HEK293 (cell line): ENCODE measurements at regions not wholly inside any gene's neighbourhood (a gene's known extent, or its start where the extent isn't known, plus 50 kb on each side); places are given as distances from the start of the nearest gene placed in this dataset.

Experiments
- CTCF ChIA-PET: fragments of 350-600 bp; formaldehyde crosslinking; extraction: SDS; loops from one replicate; lab custom pipeline; 2021; ENCODE audit warnings: antibody characterized with exemption; lab: Yijun Ruan, JAX
- POLR2A ChIA-PET: fragments of 300-600 bp; formaldehyde crosslinking; extraction: SDS; loops from one replicate; lab custom pipeline; 2020; ENCODE audit warnings: antibody characterized with exemption, inconsistent platforms; lab: Yijun Ruan, JAX
- H3K27ac ChIP-seq: fragments of 200-500 bp; sonication (Bioruptor generic); 2 replicates; pipeline ENCODE4 v1.5.1; 2014; ENCODE audit warnings: low read depth, low read length, control low read depth, inconsistent platforms; ENCODE audit errors: extremely low read depth
- H3K36me3 ChIP-seq, 2 experiments: fragments of 200-500 bp in 1 of 2; sonication (Bioruptor generic) in 1 of 2; 1 replicate in 1 of 2; 2 replicates in 1 of 2; pipeline ENCODE4 v1.5.1; 2014 to 2017; ENCODE audit warnings: inconsistent platforms in 2 of 2, low read length in 2 of 2; ENCODE audit not compliant: control insufficient read depth in 2 of 2, insufficient read depth in 1 of 2
- H3K4me1 ChIP-seq: fragments of 200-500 bp; sonication (Bioruptor generic); 2 replicates; pipeline ENCODE4 v1.5.1; 2014; ENCODE audit warnings: mild to moderate bottlenecking, low read length, inconsistent platforms; ENCODE audit not compliant: control insufficient read depth, insufficient read depth
- H3K4me3 ChIP-seq: 2 replicates; pipeline ENCODE4 v1.5.1; 2011; ENCODE audit warnings: low read depth, mild to moderate bottlenecking, control low read depth, low read length, moderate library complexity
- H3K9me3 ChIP-seq: fragments of 200-500 bp; sonication (Bioruptor generic); 2 replicates; pipeline ENCODE4 v1.5.1; 2014; ENCODE audit warnings: low read depth, low read length, inconsistent platforms; ENCODE audit not compliant: control insufficient read depth, insufficient read depth
- HOXC10 ChIP-seq: sonication (generic); formaldehyde crosslinking; IDR thresholded peaks from 2 replicates; pipeline ENCODE4 v1.8.1; 2023; ENCODE audit warnings: mild to moderate bottlenecking, missing genetic modification reagents
- KLF9 ChIP-seq: fragments of 450-650 bp; formaldehyde crosslinking; IDR thresholded peaks from 2 replicates; pipeline ENCODE4 v1.5.1; 2016; ENCODE audit warnings: missing biosample characterization, missing genetic modification characterization, low read depth
- TRIM28 ChIP-seq: IDR thresholded peaks from 2 replicates; pipeline ENCODE4 v1.6.1; 2011; ENCODE audit warnings: low read length, control low read depth, borderline replicate concordance
- WT1 ChIP-seq: fragments of 450-650 bp; formaldehyde crosslinking; IDR thresholded peaks from 2 replicates; pipeline ENCODE4 v1.5.1; 2016; ENCODE audit warnings: missing biosample characterization, missing genetic modification characterization
- ZBTB48 ChIP-seq: fragments of 450-650 bp; formaldehyde crosslinking; IDR thresholded peaks from 2 replicates; pipeline ENCODE4 v1.5.1; 2016; ENCODE audit warnings: missing biosample characterization, missing genetic modification characterization
- ZFP3 ChIP-seq: fragments of 450-650 bp; formaldehyde crosslinking; IDR thresholded peaks from 2 replicates; pipeline ENCODE4 v1.5.1; 2016; ENCODE audit warnings: low read depth, missing biosample characterization, missing genetic modification characterization
- ZNF155 ChIP-seq: fragments of 450-650 bp; formaldehyde crosslinking; IDR thresholded peaks from 2 replicates; pipeline ENCODE4 v1.5.1; 2016; ENCODE audit warnings: missing biosample characterization, missing genetic modification characterization
- ZNF169 ChIP-seq: fragments of 450-650 bp; formaldehyde crosslinking; IDR thresholded peaks from 2 replicates; pipeline ENCODE4 v1.5.1; 2016; ENCODE audit warnings: missing biosample characterization, missing genetic modification characterization
- ZNF174 ChIP-seq: fragments of 450-650 bp; formaldehyde crosslinking; IDR thresholded peaks from 2 replicates; pipeline ENCODE4 v1.5.0; 2017; ENCODE audit warnings: missing biosample characterization, mild to moderate bottlenecking, missing genetic modification characterization
- ZNF184 ChIP-seq: fragments of 450-650 bp; IDR thresholded peaks from 2 replicates; pipeline ENCODE4 v1.5.1; 2018; ENCODE audit warnings: missing biosample characterization, mild to moderate bottlenecking, missing genetic modification characterization
- ZNF211 ChIP-seq: fragments of 450-650 bp; formaldehyde crosslinking; IDR thresholded peaks from 2 replicates; pipeline ENCODE4 v1.5.1; 2016; ENCODE audit warnings: low read depth, missing biosample characterization, missing genetic modification characterization
- ZNF23 ChIP-seq: fragments of 450-650 bp; formaldehyde crosslinking; IDR thresholded peaks from 2 replicates; pipeline ENCODE4 v1.5.1; 2016; ENCODE audit warnings: missing biosample characterization, missing genetic modification characterization, borderline replicate concordance
- ZNF248 ChIP-seq: fragments of 450-650 bp; formaldehyde crosslinking; IDR thresholded peaks from 2 replicates; pipeline ENCODE4 v1.5.1; 2017; ENCODE audit warnings: missing biosample characterization, missing genetic modification characterization
- ZNF341 ChIP-seq: fragments of 450-650 bp; formaldehyde crosslinking; IDR thresholded peaks from 2 replicates; pipeline ENCODE4; 2016; ENCODE audit warnings: low read depth, missing biosample characterization, missing genetic modification characterization
- ZNF544 ChIP-seq: fragments of 450-650 bp; formaldehyde crosslinking; IDR thresholded peaks from 2 replicates; pipeline ENCODE4 v1.5.0; 2017; ENCODE audit warnings: missing biosample characterization, missing genetic modification characterization
- ZNF549 ChIP-seq: fragments of 450-650 bp; IDR thresholded peaks from 2 replicates; pipeline ENCODE4 v1.5.1; 2018; ENCODE audit warnings: missing biosample characterization, missing genetic modification characterization, mild to moderate bottlenecking, inconsistent platforms, moderate library complexity
- ZNF555 ChIP-seq: fragments of 450-650 bp; formaldehyde crosslinking; conservative IDR thresholded peaks from 2 replicates; pipeline ENCODE4 v1.5.1; 2017; ENCODE audit warnings: missing biosample characterization, mild to moderate bottlenecking, missing genetic modification characterization, inconsistent platforms
- ZNF561 ChIP-seq: fragments of 450-650 bp; IDR thresholded peaks from 2 replicates; pipeline ENCODE4 v1.5.1; 2018; ENCODE audit warnings: missing biosample characterization, missing genetic modification characterization, borderline replicate concordance
- ZNF623 ChIP-seq: fragments of 450-650 bp; formaldehyde crosslinking; IDR thresholded peaks from 2 replicates; pipeline ENCODE4 v1.5.1; 2016; ENCODE audit warnings: missing biosample characterization, missing genetic modification characterization
- ZNF626 ChIP-seq: fragments of 450-650 bp; sonication (Bioruptor Pico); formaldehyde crosslinking; IDR thresholded peaks from 2 replicates; pipeline ENCODE4 v1.5.1; 2018; ENCODE audit warnings: missing biosample characterization, missing genetic modification characterization, inconsistent platforms
- ZNF677 ChIP-seq: fragments of 450-650 bp; IDR thresholded peaks from 2 replicates; pipeline ENCODE4 v1.5.0; 2018; ENCODE audit warnings: missing biosample characterization, mild to moderate bottlenecking, missing genetic modification characterization, moderate library complexity
- ZNF707 ChIP-seq: fragments of 450-650 bp; formaldehyde crosslinking; IDR thresholded peaks from 2 replicates; pipeline ENCODE4 v1.5.1; 2016; ENCODE audit warnings: missing biosample characterization, missing genetic modification characterization
- ZNF792 ChIP-seq: fragments of 450-650 bp; formaldehyde crosslinking; IDR thresholded peaks from 2 replicates; pipeline ENCODE4 v1.5.1; 2016; ENCODE audit warnings: missing biosample characterization, missing genetic modification characterization
- TF ChIP-seq, protein P1 (sequence below): fragments of 450-650 bp; formaldehyde crosslinking; IDR thresholded peaks from 2 replicates; pipeline ENCODE4 v1.5.1; 2016; ENCODE audit warnings: missing biosample characterization, missing genetic modification characterization
- TF ChIP-seq, protein P2 (sequence below): fragments of 450-650 bp; formaldehyde crosslinking; IDR thresholded peaks from 2 replicates; pipeline ENCODE4 v1.5.1; 2017; ENCODE audit warnings: missing biosample characterization, missing genetic modification characterization
- TF ChIP-seq, protein P3 (sequence below): fragments of 450-650 bp; formaldehyde crosslinking; IDR thresholded peaks from 2 replicates; pipeline ENCODE4 v1.5.1; 2016; ENCODE audit warnings: missing biosample characterization, missing genetic modification characterization
- TF ChIP-seq, protein P4 (sequence below): fragments of 450-650 bp; formaldehyde crosslinking; IDR thresholded peaks from 2 replicates; pipeline ENCODE4 v1.5.1; 2016; ENCODE audit warnings: missing biosample characterization, missing genetic modification characterization

DNA sequence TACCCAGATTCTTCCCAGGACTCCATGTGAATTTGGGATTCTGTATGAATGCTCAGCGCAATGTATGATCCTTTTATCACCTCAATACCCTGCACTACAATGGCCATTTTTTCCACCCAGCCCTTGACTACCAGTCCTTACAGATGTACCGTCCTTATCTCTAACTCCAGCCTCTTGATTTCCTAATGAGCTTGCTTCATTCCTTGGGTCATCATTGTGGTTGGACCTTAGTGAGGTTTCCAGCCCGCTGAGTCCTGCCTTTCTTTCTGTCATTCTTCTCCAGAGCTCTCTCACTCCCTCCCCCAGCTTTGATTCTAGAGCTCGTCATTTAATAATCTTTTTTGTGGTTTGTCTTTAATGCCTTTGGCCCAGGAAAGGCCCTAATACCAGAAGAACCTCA is 438.5 kb downstream of the ZNF536 start:
- ChIA-PET POLR2A (no interaction called here), CTCF (interaction anchor here (0.5 to 3.3 kb wide), 5 partner anchors 10 to 1197 kb away, joined by 3 to 31 read pairs (median 3); no protein-coding TSS in a partner anchor)
- Histone ChIP-seq H3K27ac (no peak overlapping the region), H3K4me3 (no peak overlapping the region), H3K4me1 (no peaks in the 10 kb centered on the region), H3K36me3 (no peaks in the 10 kb centered on the region), H3K9me3 (peaks cover 6% of the 10 kb centered on the region)
- TF ChIP-seq ZNF184 (tag by site-specific recombination) (no peak), ZNF623 (tag by site-specific recombination) (no peak), ZNF155 (no peak), ZNF677 (tag by site-specific recombination) (no peak), ZNF23 (tag by site-specific recombination) (no peak), ZNF707 (tag by site-specific recombination) (no peak), ZNF555 (tag by site-specific recombination) (no peak), WT1 (tag by site-specific recombination) (no peak), ZNF626 (tag by site-specific recombination) (no peak), ZNF549 (tag by site-specific recombination) (no peak), ZNF561 (tag by site-specific recombination) (no peak), ZBTB48 (tag by site-specific recombination) (no peak)
- TF ChIP-seq, protein P1, sequence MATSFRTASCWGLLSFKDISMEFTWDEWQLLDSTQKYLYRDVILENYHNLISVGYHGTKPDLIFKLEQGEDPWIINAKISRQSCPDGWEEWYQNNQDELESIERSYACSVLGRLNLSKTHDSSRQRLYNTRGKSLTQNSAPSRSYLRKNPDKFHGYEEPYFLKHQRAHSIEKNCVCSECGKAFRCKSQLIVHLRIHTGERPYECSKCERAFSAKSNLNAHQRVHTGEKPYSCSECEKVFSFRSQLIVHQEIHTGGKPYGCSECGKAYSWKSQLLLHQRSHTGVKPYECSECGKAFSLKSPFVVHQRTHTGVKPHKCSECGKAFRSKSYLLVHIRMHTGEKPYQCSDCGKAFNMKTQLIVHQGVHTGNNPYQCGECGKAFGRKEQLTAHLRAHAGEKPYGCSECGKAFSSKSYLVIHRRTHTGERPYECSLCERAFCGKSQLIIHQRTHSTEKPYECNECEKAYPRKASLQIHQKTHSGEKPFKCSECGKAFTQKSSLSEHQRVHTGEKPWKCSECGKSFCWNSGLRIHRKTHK (tag by site-specific recombination) = no peak
- TF ChIP-seq, protein P2, sequence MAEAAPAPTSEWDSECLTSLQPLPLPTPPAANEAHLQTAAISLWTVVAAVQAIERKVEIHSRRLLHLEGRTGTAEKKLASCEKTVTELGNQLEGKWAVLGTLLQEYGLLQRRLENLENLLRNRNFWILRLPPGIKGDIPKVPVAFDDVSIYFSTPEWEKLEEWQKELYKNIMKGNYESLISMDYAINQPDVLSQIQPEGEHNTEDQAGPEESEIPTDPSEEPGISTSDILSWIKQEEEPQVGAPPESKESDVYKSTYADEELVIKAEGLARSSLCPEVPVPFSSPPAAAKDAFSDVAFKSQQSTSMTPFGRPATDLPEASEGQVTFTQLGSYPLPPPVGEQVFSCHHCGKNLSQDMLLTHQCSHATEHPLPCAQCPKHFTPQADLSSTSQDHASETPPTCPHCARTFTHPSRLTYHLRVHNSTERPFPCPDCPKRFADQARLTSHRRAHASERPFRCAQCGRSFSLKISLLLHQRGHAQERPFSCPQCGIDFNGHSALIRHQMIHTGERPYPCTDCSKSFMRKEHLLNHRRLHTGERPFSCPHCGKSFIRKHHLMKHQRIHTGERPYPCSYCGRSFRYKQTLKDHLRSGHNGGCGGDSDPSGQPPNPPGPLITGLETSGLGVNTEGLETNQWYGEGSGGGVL = no peak

DNA sequence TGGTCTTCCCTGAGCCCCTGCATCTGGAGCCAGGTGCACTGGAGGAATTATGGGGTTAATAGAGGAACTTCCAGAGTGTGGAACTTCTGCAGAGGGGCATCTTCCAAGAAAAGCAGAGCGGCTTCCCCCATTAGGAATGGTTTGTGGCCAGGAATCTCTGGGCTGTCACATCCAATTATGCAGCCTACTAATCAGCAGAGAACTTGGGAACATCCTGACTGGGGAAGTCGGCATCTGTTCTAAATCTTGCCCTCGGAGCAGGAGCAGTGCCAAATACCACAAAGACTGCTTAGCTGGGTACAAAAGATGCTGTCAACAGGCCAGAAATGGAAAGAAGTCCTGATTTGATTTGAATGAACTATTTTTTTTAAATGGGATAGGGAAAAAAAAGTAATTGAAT is 435.1 kb downstream of the ZNF536 start:
- no peak overlapping the region for H3K27ac ChIP-seq
- ChIA-PET CTCF (interaction anchor here (1.0 to 2.7 kb wide), 5 partner anchors 8 to 124 kb away, joined by 3 to 15 read pairs (median 4); no protein-coding TSS in a partner anchor), POLR2A (no interaction called here)
- no peaks in the 10 kb centered on the region; the same call in 1 of the 2 replicates for H3K4me1 ChIP-seq
- peaks cover 6% of the 10 kb centered on the region for H3K9me3 ChIP-seq
- H3K36me3 ChIP-seq = no peaks in the 10 kb centered on the region
- no peak overlapping the region for H3K4me3 ChIP-seq
- TF ChIP-seq ZNF544 (tag by site-specific recombination) = no peak
- TF ChIP-seq ZNF184 (tag by site-specific recombination) = no peak
- TF ChIP-seq ZNF169 (tag by site-specific recombination) = no peak
- no peak for TF ChIP-seq ZNF211
- TF ChIP-seq KLF9 (tag by site-specific recombination) = no peak
- TF ChIP-seq ZNF341 = no peak
- no peak for TF ChIP-seq HOXC10 (CRISPR knock-in tag)
- no peak for TF ChIP-seq ZFP3 (tag by site-specific recombination)
- TF ChIP-seq ZNF248 = no peak
- TF ChIP-seq, protein P3, sequence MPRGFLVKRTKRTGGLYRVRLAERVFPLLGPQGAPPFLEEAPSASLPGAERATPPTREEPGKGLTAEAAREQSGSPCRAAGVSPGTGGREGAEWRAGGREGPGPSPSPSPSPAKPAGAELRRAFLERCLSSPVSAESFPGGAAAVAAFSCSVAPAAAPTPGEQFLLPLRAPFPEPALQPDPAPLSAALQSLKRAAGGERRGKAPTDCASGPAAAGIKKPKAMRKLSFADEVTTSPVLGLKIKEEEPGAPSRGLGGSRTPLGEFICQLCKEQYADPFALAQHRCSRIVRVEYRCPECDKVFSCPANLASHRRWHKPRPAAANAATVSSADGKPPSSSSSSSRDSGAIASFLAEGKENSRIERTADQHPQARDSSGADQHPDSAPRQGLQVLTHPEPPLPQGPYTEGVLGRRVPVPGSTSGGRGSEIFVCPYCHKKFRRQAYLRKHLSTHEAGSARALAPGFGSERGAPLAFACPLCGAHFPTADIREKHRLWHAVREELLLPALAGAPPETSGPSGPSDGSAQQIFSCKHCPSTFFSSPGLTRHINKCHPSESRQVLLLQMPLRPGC (tag by site-specific recombination) = no peak
- no peak for TF ChIP-seq ZNF792 (tag by site-specific recombination)
- no peak for TF ChIP-seq TRIM28
- TF ChIP-seq, protein P4, sequence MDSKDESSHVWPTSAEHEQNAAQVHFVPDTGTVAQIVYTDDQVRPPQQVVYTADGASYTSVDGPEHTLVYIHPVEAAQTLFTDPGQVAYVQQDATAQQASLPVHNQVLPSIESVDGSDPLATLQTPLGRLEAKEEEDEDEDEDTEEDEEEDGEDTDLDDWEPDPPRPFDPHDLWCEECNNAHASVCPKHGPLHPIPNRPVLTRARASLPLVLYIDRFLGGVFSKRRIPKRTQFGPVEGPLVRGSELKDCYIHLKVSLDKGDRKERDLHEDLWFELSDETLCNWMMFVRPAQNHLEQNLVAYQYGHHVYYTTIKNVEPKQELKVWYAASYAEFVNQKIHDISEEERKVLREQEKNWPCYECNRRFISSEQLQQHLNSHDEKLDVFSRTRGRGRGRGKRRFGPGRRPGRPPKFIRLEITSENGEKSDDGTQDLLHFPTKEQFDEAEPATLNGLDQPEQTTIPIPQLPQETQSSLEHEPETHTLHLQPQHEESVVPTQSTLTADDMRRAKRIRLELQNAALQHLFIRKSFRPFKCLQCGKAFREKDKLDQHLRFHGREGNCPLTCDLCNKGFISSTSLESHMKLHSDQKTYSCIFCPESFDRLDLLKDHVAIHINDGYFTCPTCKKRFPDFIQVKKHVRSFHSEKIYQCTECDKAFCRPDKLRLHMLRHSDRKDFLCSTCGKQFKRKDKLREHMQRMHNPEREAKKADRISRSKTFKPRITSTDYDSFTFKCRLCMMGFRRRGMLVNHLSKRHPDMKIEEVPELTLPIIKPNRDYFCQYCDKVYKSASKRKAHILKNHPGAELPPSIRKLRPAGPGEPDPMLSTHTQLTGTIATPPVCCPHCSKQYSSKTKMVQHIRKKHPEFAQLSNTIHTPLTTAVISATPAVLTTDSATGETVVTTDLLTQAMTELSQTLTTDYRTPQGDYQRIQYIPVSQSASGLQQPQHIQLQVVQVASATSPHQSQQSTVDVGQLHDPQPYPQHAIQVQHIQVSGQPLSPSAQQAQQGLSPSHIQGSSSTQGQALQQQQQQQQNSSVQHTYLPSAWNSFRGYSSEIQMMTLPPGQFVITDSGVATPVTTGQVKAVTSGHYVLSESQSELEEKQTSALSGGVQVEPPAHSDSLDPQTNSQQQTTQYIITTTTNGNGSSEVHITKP (tag by site-specific recombination) = no peak
- TF ChIP-seq ZNF174 (tag by site-specific recombination) = no peak
